IPS DF 4.7 (cell line): ENCODE measurements at regions not wholly inside any gene's neighbourhood (a gene's known extent, or its start where the extent isn't known, plus 50 kb on each side); places are given as distances from the start of the nearest gene placed in this dataset.

Experiments used
- DNase-seq: peaks from one replicate; pipeline ENCODE4 v3.0.0-alpha.2; 2013; ENCODE audit warnings: low spot score; ENCODE audit errors: extremely low read depth

DNA sequence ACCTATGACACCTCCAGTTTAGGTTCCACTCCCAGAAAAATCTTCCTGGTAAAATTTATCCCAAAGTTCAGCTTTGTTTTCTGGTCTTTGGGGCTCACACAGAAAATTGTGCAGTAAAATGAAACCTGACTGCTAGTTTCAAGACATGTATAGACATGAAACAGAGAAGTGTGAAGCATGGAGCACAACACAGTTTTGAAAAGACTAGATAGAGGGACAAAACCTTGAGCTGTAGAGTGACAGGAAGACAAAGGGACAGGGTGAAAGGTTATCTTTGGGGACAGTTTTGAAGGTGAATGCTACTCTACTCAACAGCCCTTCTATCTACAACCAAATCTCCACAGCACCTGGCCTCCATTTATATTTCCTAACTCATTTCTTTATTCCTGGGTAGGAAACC, 352.6 kb downstream of the RBM43 start:
- DNase-seq = no peak

DNA sequence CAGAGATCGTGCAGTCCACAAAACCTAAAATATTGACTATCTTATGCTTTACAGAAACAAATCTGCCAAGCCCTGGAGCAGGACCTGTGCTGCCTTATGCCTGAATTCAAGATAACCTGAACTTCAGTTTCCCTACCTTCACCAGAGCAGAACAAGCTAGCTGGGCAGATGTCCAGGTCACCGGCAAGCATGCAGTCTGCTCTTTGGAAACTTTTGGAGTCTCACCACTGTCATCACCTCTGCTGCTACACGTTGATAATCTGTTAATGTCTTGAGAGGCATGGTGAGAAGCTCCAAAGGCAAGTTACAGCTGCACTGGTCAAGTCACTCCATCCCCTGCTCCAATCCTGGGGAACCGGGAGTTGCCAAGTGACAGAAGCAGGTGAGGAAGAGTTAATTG, 354.2 kb downstream of the RBM43 start:
- no peak for DNase-seq

DNA sequence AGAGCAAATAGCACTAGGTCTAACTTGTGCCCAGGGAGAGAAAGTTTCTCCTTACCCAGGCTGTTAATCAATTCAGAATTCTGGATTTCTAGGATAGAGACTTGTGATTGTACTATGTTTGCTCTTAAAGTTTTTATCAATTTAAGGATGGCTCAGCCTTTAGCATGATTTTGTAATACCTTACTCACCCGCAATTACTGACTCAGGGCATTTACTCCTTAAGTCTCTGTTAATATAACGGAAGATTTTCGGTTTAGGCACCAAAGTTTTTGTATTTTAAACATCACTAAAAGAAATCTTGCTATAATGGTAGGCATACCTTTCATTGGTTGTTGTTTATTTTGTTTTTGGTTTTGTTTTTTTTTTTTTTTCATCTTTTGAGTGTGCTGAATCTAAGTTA, 358.2 kb downstream of the RBM43 start:
- DNase-seq = no peak

DNA sequence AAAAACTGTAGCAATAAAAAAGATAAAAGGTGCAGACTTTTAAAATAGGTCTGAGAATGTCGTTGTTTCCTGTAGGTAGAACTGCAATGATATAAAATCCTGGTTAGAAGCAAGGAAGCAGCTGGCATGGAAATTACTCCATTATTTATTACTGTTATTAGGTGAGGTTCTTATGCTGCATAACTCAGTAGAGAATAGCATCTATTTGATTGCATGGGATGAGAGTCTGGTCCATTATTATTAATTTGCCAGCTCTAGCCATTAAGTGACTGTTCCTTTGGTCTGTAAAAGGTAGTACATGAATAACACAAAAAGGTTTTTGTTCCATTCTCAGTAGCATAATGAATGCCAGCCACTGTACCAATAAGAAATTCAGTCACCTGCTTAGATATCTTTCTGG, 358.6 kb downstream of the RBM43 start:
- DNase-seq = no peak

DNA sequence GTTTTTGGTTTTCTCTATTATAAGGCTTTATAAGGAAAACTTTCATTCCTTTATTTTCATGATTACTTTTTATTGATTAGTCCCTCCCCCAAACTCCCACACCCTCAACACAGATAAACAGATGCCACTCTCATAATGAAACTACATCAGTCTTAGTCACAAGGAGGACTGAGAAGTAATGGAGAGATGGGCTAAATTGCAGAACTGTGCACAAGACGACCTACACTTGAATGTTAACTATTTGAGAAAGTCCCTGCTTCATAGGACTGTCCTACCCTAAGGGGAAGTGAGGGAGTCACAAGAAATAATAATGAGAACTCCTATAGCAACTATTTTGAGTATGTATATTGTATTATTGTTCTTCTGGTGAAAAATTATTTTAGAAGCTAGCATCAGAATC, 360.8 kb downstream of the RBM43 start:
- no peak for DNase-seq

DNA sequence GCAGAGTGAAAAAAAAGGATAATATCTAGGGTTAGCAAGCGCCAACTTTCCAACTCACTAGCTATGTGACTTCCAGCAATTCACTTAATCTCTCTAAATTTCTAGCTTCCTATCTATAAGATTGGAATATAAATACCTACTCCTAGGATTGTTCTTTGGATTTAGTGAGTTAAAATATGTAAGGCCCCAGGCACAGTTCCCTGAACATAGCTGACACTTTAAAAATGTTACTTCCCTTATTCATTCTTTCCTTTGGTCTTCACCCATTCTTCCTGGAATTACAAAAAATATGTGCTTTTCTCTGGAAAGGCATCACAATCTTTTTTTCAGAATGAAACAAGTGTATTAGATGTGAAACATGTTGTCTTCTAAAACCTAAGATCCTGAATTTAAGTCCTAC, 365.7 kb downstream of the RBM43 start:
- DNase-seq = no peak

DNA sequence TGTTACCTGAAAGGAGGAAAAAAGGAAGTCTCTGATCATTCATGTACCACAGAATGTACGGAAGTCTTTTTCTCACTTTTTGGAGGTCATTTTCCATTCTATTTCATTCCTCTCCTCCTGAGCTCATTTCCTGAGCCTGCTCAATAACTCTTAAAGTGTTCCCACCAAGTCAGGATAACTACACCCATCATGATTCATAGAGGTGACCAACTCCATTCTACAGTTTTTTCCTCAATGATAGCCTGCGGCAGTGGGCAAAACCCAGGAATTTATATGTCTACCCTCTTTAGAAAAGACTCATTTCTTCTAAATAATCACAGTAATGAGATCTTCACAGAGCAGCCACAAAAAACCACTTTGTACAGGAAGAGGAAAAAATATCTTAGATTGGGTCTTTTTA, 372.5 kb downstream of the RBM43 start:
- DNase-seq = no peak

DNA sequence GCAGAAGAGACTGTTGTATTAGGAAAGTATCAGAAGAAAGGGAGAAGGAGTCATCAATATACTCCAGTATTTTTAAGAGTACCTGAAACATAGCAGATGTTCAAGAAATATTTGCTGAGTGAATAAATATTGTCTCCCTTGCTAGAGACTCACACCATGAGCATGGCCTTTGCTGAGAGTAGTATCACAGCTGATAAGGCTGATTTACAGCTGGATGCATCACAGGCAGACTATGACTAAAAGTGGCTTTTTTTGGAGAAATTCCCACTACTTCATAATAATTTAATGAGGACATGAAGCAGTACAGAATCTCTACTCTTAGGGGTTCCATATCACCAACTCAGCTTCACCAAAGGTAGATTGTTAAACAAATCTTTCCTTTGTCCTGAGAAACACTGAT, 373.3 kb downstream of the RBM43 start:
- DNase-seq = no peak

DNA sequence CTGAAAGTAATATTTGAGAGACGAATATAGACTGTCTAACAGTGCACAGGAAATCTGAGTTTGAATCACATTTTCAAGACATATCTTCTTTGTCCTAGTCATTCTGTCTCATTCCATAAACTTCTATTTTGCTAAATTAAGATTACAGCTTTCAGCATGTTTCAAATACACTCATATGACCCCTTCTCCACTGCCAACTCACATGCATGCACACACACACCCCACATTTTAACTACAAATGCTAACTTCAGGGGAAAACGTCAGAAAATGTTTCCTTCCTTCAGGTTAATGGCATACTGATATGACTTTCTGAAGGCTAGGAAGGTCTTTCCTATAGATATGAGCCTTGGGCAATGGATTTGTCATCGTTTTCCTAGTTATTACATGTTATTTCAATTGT, 373.7 kb downstream of the RBM43 start:
- no peak for DNase-seq

DNA sequence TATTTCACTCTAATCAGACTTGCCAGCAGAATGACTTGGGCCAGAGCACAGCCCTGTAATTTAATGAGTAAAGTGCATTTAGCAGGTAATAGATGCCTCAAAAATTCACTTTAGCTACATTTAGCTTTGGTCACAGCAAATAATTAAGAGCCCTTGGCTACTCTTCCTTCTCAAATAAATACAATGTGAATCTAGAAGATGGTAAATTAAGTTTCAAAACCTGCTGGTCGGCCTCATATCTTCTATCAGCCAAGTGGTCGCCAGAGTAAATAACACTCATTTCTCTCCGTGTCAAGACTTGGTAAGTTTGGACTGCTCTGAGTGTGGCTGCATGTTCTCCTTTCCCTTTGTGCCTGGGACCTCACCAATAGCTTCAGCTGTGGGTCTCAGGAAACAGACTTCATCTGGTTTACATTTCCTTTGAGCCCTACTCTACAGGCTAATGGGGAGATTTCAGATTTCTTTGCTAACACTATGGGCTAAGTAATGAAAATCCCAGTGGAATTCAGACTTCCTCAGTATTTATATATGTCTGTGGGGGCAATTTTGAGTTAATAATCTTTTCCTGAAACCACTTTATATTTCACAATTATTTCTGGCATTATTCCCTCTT, 375.8 kb downstream of the RBM43 start:
- DNase-seq = no peak

DNA sequence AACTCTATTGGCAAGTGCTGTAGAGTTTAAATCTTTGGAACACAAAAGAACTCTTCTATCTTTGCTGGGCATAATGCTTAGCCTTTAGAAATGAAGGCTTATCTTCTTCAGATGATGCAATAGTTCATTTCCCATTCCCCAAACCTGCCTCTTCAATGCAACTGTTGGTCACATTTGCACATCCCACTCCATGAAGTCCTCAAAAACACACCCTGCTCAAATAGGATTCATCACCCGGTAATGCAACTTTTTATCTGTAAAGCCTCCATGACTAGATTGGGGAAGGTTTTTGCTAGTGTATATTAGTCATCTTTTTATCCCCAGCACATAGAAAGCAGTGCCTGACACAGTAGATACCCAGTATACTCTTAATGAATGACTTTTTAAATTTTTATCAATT, 376.4 kb downstream of the RBM43 start:
- no peak for DNase-seq

DNA sequence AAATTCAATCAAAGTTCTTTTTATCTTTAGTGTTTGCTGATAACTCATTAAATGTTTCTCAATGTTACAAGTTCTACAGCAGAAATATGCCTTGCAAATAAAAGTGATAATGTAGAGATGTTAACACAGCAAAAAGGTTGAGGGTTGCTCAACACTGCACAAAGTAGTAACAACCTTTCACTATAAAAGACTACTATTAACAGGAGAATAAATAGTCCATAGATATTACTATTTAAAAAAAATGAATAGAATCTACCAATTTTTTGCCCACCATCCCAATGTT, 378.1 kb downstream of the RBM43 start:
- no peak for DNase-seq

DNA sequence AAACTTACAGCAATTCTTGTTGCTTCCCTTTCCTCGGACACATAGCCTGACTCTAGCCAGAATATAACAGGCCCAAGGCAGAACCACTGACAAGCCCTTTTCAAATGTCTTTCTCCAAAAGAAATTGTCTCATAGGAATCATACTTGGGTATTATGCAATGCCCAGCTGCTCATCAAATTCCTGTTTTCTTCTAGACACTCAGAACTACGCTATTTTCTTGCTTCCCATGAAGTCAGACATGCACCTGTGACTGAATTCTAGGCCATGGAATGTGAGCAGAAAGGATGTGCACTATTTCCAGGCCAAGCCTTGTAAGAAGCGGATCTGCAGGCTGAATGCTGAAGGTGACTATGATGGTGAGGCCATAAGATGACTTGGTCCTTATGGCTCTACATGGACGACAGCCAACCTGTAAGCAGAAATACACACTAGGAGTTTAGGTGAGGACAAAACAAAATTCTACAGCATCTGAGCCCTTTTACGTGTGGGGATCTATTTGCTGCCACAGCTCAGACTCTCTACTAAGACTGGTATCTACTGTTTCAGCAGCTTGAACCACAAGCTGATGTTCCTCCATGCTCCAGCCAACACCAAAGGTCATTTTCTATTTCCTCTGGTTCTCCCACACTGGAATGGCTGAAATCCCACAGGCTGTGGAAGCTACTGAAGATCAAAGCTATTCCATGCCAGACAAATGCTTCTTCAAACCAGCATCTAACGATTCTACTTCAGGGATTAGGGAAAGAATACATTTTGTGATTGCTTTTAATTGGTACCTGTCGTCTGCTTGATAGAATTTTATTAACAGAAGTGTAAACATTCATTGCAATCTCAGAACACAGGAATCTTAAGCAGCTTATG, 378.7 kb downstream of the RBM43 start:
- DNase-seq = no peak

DNA sequence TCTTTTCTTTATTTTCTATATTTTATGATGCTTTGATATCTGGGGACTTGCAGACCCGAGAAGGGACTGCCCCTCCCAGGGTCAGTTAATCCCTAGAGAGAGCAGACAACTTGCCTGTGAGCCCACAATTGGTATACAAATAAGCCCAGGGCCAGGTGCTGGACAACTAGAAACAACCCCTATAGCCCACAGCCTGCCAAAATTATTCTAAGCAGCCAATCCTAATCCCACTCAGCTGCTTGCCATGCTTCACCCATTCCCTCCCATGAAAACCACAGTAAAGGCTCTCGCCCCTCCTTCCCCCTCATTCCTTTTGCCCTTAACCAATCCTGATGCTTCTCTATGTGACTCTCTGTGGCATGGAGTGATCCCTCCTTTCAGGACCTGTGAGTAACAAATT, 380.7 kb downstream of the RBM43 start:
- DNase-seq = no peak

DNA sequence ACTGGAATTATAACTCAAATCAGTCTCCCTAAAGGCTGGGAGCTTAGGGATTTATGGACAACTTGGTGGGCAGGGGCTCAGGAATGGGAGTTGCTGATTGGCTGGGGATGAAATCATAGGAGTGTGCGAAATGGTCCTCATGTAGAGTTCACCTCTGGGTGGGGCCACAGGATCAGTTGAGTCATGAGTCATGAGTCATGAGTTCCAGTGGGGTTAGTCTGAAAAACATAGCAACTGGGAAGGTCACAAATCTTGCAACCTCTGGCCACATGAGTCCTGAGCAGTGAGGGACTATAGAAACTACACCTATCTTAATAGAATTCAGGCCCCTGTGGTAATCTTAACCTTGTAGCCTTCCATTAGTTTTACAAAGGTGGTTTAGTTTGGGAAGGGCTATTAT, 383.3 kb downstream of the RBM43 start:
- DNase-seq = no peak

DNA sequence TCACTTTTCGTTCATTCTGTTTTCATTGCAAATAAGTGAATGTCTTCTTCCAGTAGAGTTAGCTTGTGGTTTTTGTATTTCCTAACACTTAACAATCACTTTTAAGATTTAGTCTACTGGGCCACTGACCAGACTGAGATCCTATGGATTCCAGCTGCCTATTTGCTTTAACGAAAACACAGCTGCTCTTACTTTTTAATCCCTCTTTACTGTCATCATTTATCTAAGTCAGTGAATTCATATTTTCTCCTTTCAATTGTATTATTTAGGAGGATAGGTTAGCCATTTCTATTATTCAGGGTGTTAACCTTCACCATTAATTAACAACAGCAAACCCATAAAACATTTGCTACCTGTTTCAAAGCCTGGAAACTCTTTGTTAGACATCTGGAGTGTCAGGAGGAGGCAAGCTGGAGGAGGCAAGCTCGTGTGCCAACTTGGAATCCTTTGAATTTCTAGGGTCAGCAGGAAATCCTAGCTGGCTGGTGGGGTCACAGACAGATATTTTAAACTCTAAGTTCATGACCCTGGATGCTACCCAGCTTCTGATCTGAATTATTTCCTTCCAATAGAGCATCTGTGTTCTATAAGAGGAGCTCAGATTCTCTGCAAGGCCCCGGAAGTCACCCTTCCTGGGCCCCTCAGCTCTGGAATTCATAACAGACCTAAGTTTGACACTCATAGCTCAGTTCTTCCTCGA, 385.3 kb downstream of the RBM43 start:
- DNase-seq = no peak

DNA sequence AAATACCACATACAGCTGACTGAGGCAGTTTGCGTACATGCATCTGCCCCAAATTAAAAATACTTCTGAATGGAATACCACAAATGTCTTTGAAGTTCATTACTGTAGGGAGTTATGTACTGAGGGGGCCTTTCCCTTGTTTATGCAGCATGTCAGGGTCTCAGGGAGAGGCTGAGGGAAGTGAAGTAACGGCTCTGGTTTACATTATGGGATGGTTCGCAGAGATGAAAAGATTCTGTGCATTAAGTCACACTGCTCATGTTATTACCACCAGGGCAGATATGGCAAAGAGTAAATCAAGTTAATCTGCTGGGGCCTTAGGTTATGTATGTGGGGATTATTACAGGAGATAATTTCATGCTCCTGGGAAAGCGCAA, 385.9 kb upstream of the RND3 start:
- DNase-seq = no peak

DNA sequence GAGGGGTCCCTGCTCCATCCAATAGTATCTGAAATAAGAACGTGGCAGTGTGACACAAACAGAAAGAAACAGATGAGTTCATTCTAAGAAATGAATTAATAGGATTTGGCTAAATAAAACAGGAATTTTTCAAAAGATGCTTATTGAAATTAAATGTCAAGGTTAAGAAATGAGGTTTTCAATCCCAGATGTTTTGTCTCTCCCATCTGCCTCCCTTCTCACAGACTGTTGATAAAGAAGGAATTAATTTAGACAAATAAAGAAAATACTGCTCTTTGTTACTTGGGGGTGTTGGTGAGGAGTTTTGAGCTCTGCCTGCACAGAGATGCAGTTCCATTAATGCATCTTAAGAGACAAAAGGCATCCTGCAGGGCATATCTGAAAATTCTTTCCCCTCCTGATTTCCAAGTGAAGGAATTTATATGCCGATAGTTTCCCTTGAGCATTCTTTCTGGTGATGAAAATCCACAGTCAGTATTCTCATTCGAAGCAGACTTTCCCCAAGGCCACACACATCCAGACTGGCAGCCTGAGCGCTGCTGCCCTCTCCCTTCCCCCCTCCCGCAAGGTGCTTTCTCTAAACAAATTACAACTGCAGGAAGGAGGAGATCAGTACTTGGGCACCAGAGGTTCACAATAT, 385.4 kb upstream of the RND3 start:
- DNase-seq = no peak

DNA sequence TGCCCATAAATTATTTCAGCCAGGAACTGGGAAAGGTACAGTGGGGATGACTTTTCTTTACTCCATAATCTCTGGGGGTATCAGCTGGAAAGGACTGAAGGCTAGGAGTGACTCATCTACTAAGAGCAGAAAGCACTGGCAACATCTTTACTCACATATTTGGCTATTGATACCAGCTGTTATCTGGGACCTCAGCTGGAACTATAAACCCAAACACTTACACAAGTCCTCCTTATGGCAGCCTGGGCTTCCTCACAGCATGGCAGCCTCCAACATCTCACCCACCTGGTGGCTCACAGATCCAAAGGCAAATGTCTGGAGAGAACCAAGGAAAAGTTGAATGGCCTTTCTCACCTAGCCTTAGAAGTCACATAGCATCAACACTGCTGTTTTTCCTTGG, 379.0 kb upstream of the RND3 start:
- no peak for DNase-seq

DNA sequence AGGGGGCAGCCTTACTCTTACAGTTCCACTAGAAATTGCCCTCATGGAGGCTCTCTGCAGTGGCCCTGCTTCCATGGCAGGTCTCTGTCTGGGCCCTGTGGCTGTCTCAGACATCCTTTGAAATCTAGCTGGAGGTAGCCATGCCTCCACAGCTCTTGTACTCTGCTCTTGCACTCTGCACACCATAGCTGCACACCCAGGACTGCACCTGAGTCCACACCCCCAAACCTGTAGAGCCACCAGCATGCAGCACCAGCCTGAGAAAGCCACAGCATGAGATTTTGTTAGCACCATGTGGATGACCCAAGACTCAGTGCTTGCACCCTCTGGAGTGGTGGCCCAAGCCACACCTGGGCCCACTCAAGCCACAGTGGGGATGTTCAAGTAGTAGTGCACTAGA, 376.2 kb upstream of the RND3 start:
- DNase-seq = no peak

DNA sequence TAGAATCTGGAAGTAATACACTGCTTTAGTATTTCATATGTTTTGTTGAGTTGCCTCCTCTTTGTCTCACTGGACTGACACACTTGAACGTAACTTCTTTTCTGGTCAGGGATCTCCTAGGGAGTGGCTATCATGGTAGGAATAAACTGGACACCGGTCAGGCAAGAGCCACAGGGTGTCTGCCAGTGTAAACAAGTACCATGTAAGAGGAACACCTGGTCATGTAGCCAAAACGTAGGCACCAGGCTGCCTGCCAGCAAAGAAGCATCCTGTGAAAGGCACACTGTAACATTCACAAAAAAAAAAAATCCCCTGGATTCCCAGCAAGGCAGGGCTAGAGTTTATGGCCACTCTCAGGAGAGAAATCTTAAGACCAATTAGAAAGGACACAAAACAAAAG, 372.8 kb upstream of the RND3 start:
- DNase-seq = no peak

DNA sequence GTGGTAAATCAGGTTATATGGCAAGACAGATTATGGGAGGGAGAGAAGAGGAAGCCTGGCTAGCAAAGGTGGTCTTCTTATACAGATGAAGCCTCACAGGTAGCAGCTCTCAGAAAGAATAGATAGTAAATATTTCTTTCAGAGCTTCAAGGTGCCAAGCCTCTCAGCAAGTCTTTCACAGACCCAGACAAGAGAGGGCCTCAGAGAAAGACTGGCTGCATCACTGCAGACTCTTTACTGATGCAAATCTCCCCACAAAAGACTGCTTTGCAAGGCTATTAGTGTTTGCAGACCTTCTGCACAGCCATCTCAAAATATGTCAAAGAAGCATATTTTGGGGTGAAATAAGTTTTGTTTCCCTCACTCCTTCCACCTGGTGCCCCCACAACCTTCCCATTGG, 372.4 kb upstream of the RND3 start:
- DNase-seq = no peak

DNA sequence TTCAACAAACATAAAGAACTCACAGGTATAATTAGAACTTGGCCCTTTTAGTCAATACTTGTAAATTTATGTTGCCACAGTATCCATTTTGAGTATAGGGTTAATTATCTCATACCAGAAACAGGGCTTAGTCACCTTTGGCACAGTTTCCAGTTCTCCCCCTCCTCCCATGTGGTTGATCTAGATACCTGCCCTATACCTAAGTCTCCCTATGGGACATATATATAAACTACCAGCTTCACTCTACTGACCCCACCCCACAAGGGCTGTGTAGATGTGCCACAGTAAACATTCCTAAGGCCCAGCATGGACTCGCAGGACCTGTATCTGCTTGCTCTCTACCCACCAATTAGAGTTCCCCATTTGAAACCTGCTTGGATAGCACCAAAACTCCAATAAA, 371.7 kb upstream of the RND3 start:
- no peak for DNase-seq
